ENCODE measurements at regions not wholly inside any gene's neighbourhood (a gene's known extent, or its start where the extent isn't known, plus 50 kb on each side); places are given as distances from the start of the nearest gene placed in this dataset.
A peak's percentile ranks its signal among the peaks of the same experiment; 100 is the strongest.

DNA sequence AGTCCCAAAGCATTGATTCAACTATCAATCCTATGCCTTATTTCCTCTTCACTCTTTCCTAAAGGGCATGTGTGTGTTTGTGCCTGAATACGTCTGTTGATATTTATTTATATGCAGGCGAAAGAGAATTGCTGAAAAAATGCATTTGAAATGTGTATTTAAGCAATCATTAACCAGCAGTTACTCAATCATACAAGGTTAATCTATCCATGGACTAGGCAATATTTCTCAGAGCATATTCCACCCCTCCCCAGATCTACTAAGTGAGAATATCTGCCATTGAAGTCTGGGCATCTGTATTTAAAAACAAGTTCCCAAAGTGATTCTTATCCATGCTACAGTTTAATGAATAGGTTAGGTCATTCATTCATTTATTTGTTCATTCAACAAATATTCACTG, 113.6 kb downstream of the RASGEF1B start:
- Histone ChIP-seq H3K23ac (ENCODE audit: low read depth, low read length) (no peak overlapping the region), H3K4me2 (ENCODE audit: low read depth, low read length) (no peak overlapping the region), H3K36me3 (ENCODE audit: control insufficient read depth, insufficient read depth, low read length) (no peaks in the 10 kb centered on the region), H2BK120ac (ENCODE audit: low read depth, low read length) (no peak overlapping the region), H4K8ac (ENCODE audit: low read depth in 2 of 2, low read length in 2 of 2) (no peak overlapping the region), H3K9me3 (ENCODE audit: control insufficient read depth, insufficient read depth, low read length) (no peaks in the 10 kb centered on the region), H3K56ac (ENCODE audit: extremely low read depth, insufficient read depth, low read length) (no peak overlapping the region; the same call in 1 of the 2 replicates), H3K18ac (ENCODE audit: low read depth, low read length) (no peak overlapping the region), H3K4me3 (ENCODE audit: insufficient read depth, low read depth, low read length) (no peak overlapping the region), H4K5ac (ENCODE audit: low read depth, low read length) (no peak overlapping the region), H3K9ac (ENCODE audit: low read depth, low read length) (no peak overlapping the region), H3K9me1 (ENCODE audit: insufficient read depth, low read length) (peaks cover 7% of the 10 kb centered on the region), H3K4me1 (ENCODE audit: control insufficient read depth, insufficient read depth, low read length) (peaks cover 6% of the 10 kb centered on the region), H2BK15ac (ENCODE audit: low read depth, low read length) (no peak overlapping the region), H4K20me1 (ENCODE audit: insufficient read depth, low read length) (no peaks in the 10 kb centered on the region), H3K27me3 (ENCODE audit: control insufficient read depth, insufficient read depth, low read length) (no peaks in the 10 kb centered on the region), H3K27ac (ENCODE audit: insufficient read depth, low read length) (no peak overlapping the region), H2BK20ac (ENCODE audit: low read depth, low read length) (peak overlapping the region; percentile 81; the same call in 1 of the 2 replicates), H3K14ac (replicated peaks; ENCODE audit: low read depth, low read length) (no peak overlapping the region), H4K91ac (ENCODE audit: insufficient read depth, low read depth, low read length) (no peak overlapping the region), H3K79me1 (ENCODE audit: low read depth in 1 of 2, low read length in 2 of 2) (no peaks in the 10 kb centered on the region), H2AK5ac (ENCODE audit: low read depth, low read length) (no peak overlapping the region), H2AK9ac (replicated peaks; ENCODE audit: low read depth, low read length, poor library complexity) (no peak overlapping the region), H3K4ac (ENCODE audit: low read depth, low read length) (no peak overlapping the region), H2AFZ (replicated peaks; ENCODE audit: low read length, poor library complexity) (no peak overlapping the region), H2BK5ac (ENCODE audit: low read depth, low read length, poor library complexity, severe bottlenecking) (no peak overlapping the region)
- BruUV-seq (replicated peaks), result no TSS peak
- DNase-seq (no peak), ATAC-seq (ENCODE audit: low read depth) (no peak)
- TF ChIP-seq RCOR1 (IDR thresholded peaks at IDR 0.05; ENCODE audit: insufficient replicate concordance, low read length), result no peak
- no peak for TF ChIP-seq RFX5 (IDR thresholded peaks at IDR 0.05; ENCODE audit: low read depth, low read length)
- no peak for TF ChIP-seq CHD1 (IDR thresholded peaks at IDR 0.05; ENCODE audit: low read depth, low read length)
- TF ChIP-seq CEBPB (IDR thresholded peaks at IDR 0.05; ENCODE audit: low read depth, low read length), result no peak
- no peak for TF ChIP-seq ELK1 (IDR thresholded peaks at IDR 0.05; ENCODE audit: borderline replicate concordance, low read depth, low read length)
- no peak for TF ChIP-seq NFE2L2 (IDR thresholded peaks at IDR 0.05; ENCODE audit: low read depth, low read length)
- TF ChIP-seq RAD21 (IDR thresholded peaks at IDR 0.05; ENCODE audit: low read length), result no peak
- TF ChIP-seq SMC3 (IDR thresholded peaks at IDR 0.05; ENCODE audit: low read depth, low read length), result no peak
- TF ChIP-seq, protein P1, sequence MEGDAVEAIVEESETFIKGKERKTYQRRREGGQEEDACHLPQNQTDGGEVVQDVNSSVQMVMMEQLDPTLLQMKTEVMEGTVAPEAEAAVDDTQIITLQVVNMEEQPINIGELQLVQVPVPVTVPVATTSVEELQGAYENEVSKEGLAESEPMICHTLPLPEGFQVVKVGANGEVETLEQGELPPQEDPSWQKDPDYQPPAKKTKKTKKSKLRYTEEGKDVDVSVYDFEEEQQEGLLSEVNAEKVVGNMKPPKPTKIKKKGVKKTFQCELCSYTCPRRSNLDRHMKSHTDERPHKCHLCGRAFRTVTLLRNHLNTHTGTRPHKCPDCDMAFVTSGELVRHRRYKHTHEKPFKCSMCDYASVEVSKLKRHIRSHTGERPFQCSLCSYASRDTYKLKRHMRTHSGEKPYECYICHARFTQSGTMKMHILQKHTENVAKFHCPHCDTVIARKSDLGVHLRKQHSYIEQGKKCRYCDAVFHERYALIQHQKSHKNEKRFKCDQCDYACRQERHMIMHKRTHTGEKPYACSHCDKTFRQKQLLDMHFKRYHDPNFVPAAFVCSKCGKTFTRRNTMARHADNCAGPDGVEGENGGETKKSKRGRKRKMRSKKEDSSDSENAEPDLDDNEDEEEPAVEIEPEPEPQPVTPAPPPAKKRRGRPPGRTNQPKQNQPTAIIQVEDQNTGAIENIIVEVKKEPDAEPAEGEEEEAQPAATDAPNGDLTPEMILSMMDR (conservative IDR thresholded peaks at IDR 0.05; ENCODE audit: low read depth, low read length), result no peak
- no peak for TF ChIP-seq BHLHE40 (IDR thresholded peaks at IDR 0.05; ENCODE audit: low read depth, low read length)
- no peak for TF ChIP-seq MAZ (IDR thresholded peaks at IDR 0.05; ENCODE audit: borderline replicate concordance, low read depth, low read length)
- in situ Hi-C loops (cut with MboI; ENCODE audit: low sequenced_read_pairs) (loop anchor here (10.0 kb wide), 1 partner anchor 983 kb away; no protein-coding TSS in a partner anchor), dilution Hi-C loops (cut with HindIII; ENCODE audit: low sequenced_read_pairs, unreplicated experiment) (no loop called here), intact Hi-C loops (cut with micrococcal nuclease) (no loop called here)
- WGBS, 2 experiments (ENCODE audit: extremely low coverage in 2 of 2, insufficient read length in 1 of 2), result no CpG with 5 or more reads among the region's 2 CpGs
- ChIA-PET POLR2A (ENCODE audit: unreplicated experiment) (no interaction called here), CTCF (interaction anchor here (0.7 to 1.9 kb wide), 2 partner anchors 207 to 288 kb away, joined by 3 to 6 read pairs; no protein-coding TSS in a partner anchor)
